Mucosa of descending colon (tissue), 3 donors: ENCODE measurements at regions not wholly inside any gene's neighbourhood (a gene's known extent, or its start where the extent isn't known, plus 50 kb on each side); places are given as distances from the start of the nearest gene placed in this dataset.

Experiments
- ATAC-seq: fragments of 200-7000 bp; cut with Tn5 transposase; one replicate; pipeline ENCODE4 v1.9.1; 2020; ENCODE audit warnings: mild to moderate bottlenecking, moderate library complexity
- DNase-seq, 3 donors: peaks; one replicate each; pipeline ENCODE4 v3.0.0-alpha.2; 2020
- H3K36me3 ChIP-seq: fragments of 200-600 bp; one replicate; pipeline ENCODE4 v1.8.0; 2021; ENCODE audit warnings: low read depth, mild to moderate bottlenecking
- H3K4me1 ChIP-seq: fragments of 200-600 bp; one replicate; pipeline ENCODE4 v1.8.0; 2021; ENCODE audit warnings: low read depth, mild to moderate bottlenecking
- H3K4me3 ChIP-seq: fragments of 200-600 bp; one replicate; pipeline ENCODE4 v1.8.0; 2021; ENCODE audit warnings: mild to moderate bottlenecking
- H3K9me3 ChIP-seq: fragments of 200-600 bp; one replicate; pipeline ENCODE4 v1.8.0; 2021; ENCODE audit warnings: mild to moderate bottlenecking
- intact Hi-C, 2 donors: fragments of 100-400 bp; cut with DNase I in 1 of 2; cut with micrococcal nuclease in 1 of 2; formaldehyde crosslinking; loops; one replicate each; pipeline versions ENCODE4 v1.11.0 to v1.11.1; 2022; cut with DNase I, micrococcal nuclease
- TF ChIP-seq, protein P1 (sequence below): fragments of 200-600 bp; IDR thresholded peaks from one replicate; pipeline ENCODE4 v1.8.0; 2022; ENCODE audit warnings: antibody characterized with exemption, mild to moderate bottlenecking
- donor health status: DM: no; HTN: no; CAD: no; lungs with moderate emphysema.
- donor health status: DM: no; HTN: no; CAD: no.
- donor health status: DM: no; HTN: yes; CAD: no.

- DNase-seq (no peak), ATAC-seq (no peak)
- TF ChIP-seq, protein P1, sequence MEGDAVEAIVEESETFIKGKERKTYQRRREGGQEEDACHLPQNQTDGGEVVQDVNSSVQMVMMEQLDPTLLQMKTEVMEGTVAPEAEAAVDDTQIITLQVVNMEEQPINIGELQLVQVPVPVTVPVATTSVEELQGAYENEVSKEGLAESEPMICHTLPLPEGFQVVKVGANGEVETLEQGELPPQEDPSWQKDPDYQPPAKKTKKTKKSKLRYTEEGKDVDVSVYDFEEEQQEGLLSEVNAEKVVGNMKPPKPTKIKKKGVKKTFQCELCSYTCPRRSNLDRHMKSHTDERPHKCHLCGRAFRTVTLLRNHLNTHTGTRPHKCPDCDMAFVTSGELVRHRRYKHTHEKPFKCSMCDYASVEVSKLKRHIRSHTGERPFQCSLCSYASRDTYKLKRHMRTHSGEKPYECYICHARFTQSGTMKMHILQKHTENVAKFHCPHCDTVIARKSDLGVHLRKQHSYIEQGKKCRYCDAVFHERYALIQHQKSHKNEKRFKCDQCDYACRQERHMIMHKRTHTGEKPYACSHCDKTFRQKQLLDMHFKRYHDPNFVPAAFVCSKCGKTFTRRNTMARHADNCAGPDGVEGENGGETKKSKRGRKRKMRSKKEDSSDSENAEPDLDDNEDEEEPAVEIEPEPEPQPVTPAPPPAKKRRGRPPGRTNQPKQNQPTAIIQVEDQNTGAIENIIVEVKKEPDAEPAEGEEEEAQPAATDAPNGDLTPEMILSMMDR, result no peak
- no peaks in the 10 kb centered on the region for H3K36me3 ChIP-seq
- H3K4me1 ChIP-seq, result peaks cover 10% of the 10 kb centered on the region
- intact Hi-C loops, result no loop called here
- H3K4me3 ChIP-seq, result no peak overlapping the region
- no peaks in the 10 kb centered on the region for H3K9me3 ChIP-seq
These were observed 53.0 kb upstream of the CA12 start for GRCh38 chr15:63434576-63435186.

GRCh38 chr15:63435204-63435820 lies 53.7 kb upstream of the CA12 start:
- intact Hi-C loops, result no loop called here
- Histone ChIP-seq H3K4me1 (peaks cover 10% of the 10 kb centered on the region), H3K36me3 (no peaks in the 10 kb centered on the region), H3K9me3 (no peaks in the 10 kb centered on the region), H3K4me3 (no peak overlapping the region)
- DNase-seq (no peak), ATAC-seq (no peak)
- TF ChIP-seq, protein P1, result no peak

DNA sequence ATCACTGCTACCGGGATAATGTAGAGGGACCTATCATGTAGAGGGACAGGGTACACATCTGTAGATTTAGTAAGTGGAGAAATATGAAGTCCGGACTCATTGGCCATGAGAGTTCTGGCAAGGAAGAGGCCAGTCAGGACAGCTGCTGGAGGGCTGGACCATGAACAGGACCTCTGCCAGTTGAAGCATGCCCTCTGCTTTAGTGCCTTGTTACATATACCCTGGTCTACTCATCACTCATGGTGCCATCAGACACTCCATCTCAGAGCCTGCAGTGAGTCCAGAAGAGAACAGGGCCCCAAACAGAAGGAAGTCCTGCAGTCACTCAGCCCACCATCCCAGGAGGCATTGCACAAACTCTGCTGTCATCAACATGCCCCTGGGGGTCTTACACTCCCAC lies 54.7 kb upstream of the CA12 start:
- TF ChIP-seq, protein P1, result no peak
- DNase-seq, result no peak
- ATAC-seq, result no peak

GRCh38 chr15:63436872-63437375 lies 55.3 kb upstream of the CA12 start:
- peak; percentile 80 to 82 (median 82) for DNase-seq
- Histone ChIP-seq H3K4me3 (no peak overlapping the region), H3K36me3 (no peaks in the 10 kb centered on the region), H3K4me1 (peaks cover 10% of the 10 kb centered on the region), H3K9me3 (no peaks in the 10 kb centered on the region)
- peak; percentile 90 for ATAC-seq
- intact Hi-C loops, result no loop called here
- TF ChIP-seq, protein P1, result no peak

More for the DNA sequence above, 54.7 kb upstream of the CA12 start:
- intact Hi-C loops, result no loop called here
- Histone ChIP-seq H3K9me3 (no peaks in the 10 kb centered on the region), H3K4me1 (peaks cover 10% of the 10 kb centered on the region), H3K36me3 (no peaks in the 10 kb centered on the region), H3K4me3 (no peak overlapping the region)

- peaks cover 10% of the 10 kb centered on the region for H3K4me1 ChIP-seq
- H3K9me3 ChIP-seq, result no peaks in the 10 kb centered on the region
- TF ChIP-seq, protein P1, result no peak
- H3K4me3 ChIP-seq, result no peak overlapping the region
- intact Hi-C loops, result no loop called here
- no peaks in the 10 kb centered on the region for H3K36me3 ChIP-seq
- no peak for DNase-seq
- ATAC-seq, result no peak
These were observed 58.1 kb upstream of the CA12 start for GRCh38 chr15:63439536-63440264.
